ENCODE measurements at regions not wholly inside any gene's neighbourhood (a gene's known extent, or its start where the extent isn't known, plus 50 kb on each side); places are given as distances from the start of the nearest gene placed in this dataset.

- Histone ChIP-seq H3K27ac (ENCODE audit: extremely low read length, insufficient read depth, low read length) (no peak overlapping the region), H3K36me3 (replicated peaks in 1 of 2; ENCODE audit: control insufficient read depth in 1 of 2, insufficient read depth in 2 of 2, low read length in 2 of 2) (no peaks in the 10 kb centered on the region), H3K9ac (ENCODE audit: insufficient read depth, low read depth, low read length) (no peak overlapping the region), H3K4me1 (ENCODE audit: insufficient read depth, low read length) (peaks cover 38% of the 10 kb centered on the region), H2AFZ (ENCODE audit: low read length) (no peak overlapping the region), H3K79me2 (ENCODE audit: insufficient read depth, low read length) (no peaks in the 10 kb centered on the region), H3K9me3 (ENCODE audit: low read length) (no peaks in the 10 kb centered on the region), H3K4me2 (ENCODE audit: low read depth, low read length) (no peak overlapping the region), H3K27me3 (ENCODE audit: control insufficient read depth in 1 of 2, insufficient read depth in 2 of 2, low read length in 2 of 2) (peaks cover 0 to 5% of the 10 kb centered on the region in 2 experiments; a peak in 2 of 5 replicates), H3K4me3 (replicated peaks in 1 of 3; ENCODE audit: insufficient read depth in 1 of 3, low read depth in 2 of 3, low read length in 3 of 3) (no peak overlapping the region), H4K20me1 (ENCODE audit: insufficient read depth, low read length) (no peaks in the 10 kb centered on the region)
- ChIA-PET POLR2A (interaction anchor here (1.1 kb wide), 1 partner anchor 13 kb away, joined by 3 read pairs; no protein-coding TSS in a partner anchor), CTCF (ENCODE audit: low intra/inter-chr PET ratio, low total read pairs) (no interaction called here)
- in situ Hi-C loops (cut with HindIII; ENCODE audit: extremely low pct_ligation_motif_present, low pct_unique_long_range_greater_than_20kb): loop anchor here (25.0 kb wide), 1 partner anchor 200 kb away; no protein-coding TSS in a partner anchor
- no peak for FAIRE-seq
- WGBS (ENCODE audit: low lambda C conversion rate): 43% methylated on average over 6 of the region's 6 CpGs
- no TSS peak for BruUV-seq (replicated peaks)
- no peak; the same call in 2 of the 3 replicates for ATAC-seq
- DNase-seq (ENCODE audit: low spot score): no peak
- intact Hi-C loops (cut with micrococcal nuclease; ENCODE audit: unreplicated experiment): no loop called here
- TF ChIP-seq MLXIP (CRISPR knock-in tag; IDR thresholded peaks at IDR 0.05; ENCODE audit: borderline replicate concordance) (no peak), SRSF1 (optimal IDR thresholded peaks at IDR 0.05; ENCODE audit: low read depth, low read length) (no peak), CTCF (CRISPR knock-in tag; IDR thresholded peaks at IDR 0.05) (peak; percentile 17; the same call in 1 of the 2 replicates), ZNF101 (CRISPR knock-in tag; IDR thresholded peaks at IDR 0.05; ENCODE audit: borderline replicate concordance, low read depth) (no peak)
Observed at GRCh38 chr20:48411919-48412522, 415.8 kb downstream of the PREX1 start.
